NB4 (cell line): ENCODE measurements at regions not wholly inside any gene's neighbourhood (a gene's known extent, or its start where the extent isn't known, plus 50 kb on each side); places are given as distances from the start of the nearest gene placed in this dataset.

Experiments
- DNase-seq: peaks from one replicate; pipeline ENCODE4 v3.0.0; 2010; ENCODE audit warnings: low read depth
- H3K4me3 ChIP-seq: one replicate; pipeline ENCODE4 v1.5.1; 2011; ENCODE audit warnings: mild to moderate bottlenecking, low read depth, low read length, moderate library complexity
- CTCF ChIP-seq: IDR thresholded peaks from one replicate; pipeline ENCODE4 v1.5.1; 2012; ENCODE audit warnings: low read depth, low read length
- MAX ChIP-seq: IDR thresholded peaks from 2 replicates; pipeline ENCODE4 v1.6.1; 2011; ENCODE audit warnings: low read depth, low read length
- MYC ChIP-seq: IDR thresholded peaks from 2 replicates; pipeline ENCODE4 v1.6.1; 2011; ENCODE audit warnings: low read depth, low read length
- POLR2A ChIP-seq: IDR thresholded peaks from 2 replicates; pipeline ENCODE4 v1.6.1; 2011; ENCODE audit warnings: mild to moderate bottlenecking; ENCODE audit not compliant: insufficient read length; ENCODE audit errors: extremely low read depth

DNA sequence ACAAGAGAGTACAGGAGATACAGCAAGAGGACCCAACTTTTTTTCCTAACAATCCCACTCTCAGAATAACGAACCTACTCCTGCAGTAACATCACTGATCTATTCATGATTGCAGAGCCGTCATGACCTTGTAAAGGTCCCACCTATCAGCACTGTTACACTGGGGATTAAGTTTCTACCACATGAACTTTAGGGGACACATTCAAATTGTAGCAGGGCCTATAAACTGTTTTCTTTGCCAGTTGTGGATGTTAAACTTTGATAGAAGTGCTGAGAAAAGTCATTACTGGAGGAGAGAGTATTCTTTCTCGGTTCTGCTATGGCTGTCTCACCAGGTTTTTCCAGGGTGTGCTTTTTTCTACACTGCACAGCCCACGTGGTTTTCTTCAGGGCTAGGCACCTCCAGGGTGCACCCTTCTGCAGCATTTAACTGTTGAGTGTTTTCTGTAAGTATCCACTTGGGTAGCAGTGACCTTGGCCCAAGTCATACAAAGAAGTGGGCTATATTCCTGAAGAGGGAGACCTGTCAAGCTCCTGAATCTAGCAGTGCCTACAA is 131.6 kb upstream of the AHR start:
- no peak overlapping the region for H3K4me3 ChIP-seq
- DNase-seq: no peak
- TF ChIP-seq MAX (no peak), CTCF (no peak), MYC (no peak), POLR2A (no peak)

- DNase-seq: no peak
- TF ChIP-seq MYC (no peak), POLR2A (no peak), MAX (no peak), CTCF (no peak)
- H3K4me3 ChIP-seq: no peak overlapping the region
Observed at GRCh38 chr7:17168416-17168815, 130.0 kb upstream of the AHR start.

GRCh38 chr7:17171427-17171826 is 127.0 kb upstream of the AHR start:
- no peak for DNase-seq
- TF ChIP-seq MYC (no peak), POLR2A (no peak), CTCF (no peak), MAX (no peak)
- H3K4me3 ChIP-seq: no peak overlapping the region

DNA sequence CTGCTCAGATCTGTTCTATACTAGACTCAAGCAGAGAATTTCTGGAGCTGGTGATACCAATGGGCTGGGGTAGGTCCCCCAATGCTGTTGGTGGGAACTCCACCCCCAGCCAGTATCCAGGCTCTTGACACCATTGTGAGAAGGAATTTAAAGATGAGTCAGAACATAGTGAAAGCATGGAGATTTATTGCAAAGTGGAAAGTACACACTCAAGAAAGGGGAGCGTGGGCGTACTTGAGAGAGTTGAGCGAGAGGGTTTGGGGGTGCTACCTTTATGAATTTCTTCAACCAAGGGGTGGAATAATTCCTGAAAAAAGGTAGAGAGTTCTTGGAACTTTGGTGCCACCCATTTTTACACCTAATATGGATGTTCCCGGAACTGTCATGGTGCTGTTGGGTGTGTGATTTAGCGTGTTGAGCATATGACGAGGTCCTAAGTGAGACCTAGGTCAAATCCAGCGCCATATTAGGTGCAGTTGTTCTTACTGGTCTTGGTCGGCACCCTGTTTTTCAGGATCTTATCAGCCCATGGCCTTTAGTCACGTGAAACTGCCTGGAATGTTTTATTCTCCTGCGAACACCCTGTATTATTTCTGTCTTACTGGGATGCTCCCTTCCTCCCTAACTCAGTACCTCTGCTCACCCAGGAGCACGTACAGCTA is 122.0 kb upstream of the AHR start:
- no peak overlapping the region for H3K4me3 ChIP-seq
- TF ChIP-seq MYC (no peak), CTCF (no peak), MAX (no peak), POLR2A (no peak)

DNA sequence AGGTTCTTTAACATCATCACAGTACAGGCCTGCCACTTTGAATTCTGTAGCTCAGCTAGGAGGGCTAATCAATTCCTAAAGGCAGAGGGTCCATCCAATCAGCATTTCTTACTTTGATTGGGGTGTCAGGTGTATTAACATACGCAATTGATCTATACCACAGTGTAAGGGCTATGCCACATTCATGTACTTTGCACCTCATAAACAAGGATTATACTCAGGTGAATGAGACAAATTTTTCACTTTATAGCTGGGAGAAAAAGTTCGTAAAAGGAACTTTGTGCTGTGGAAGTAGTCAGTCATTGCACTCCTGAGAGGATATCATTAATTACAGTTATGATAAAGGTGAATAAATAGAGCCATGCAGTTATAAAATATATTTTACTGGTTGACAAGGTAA is 119.9 kb upstream of the AHR start:
- TF ChIP-seq MAX (no peak), POLR2A (no peak), MYC (no peak), CTCF (no peak)
- no peak overlapping the region for H3K4me3 ChIP-seq
- DNase-seq: no peak

More for the DNA sequence above, 122.0 kb upstream of the AHR start:
- no peak for DNase-seq
